ENCODE measurements at regions not wholly inside any gene's neighbourhood (a gene's known extent, or its start where the extent isn't known, plus 50 kb on each side); places are given as distances from the start of the nearest gene placed in this dataset.

GRCh38 chr12:58051378-58051777 lies 110.0 kb downstream of the ATP23 start:
- Histone ChIP-seq H3K4me3 (ENCODE audit: low read depth, low read length) (no peak overlapping the region), H3K27me3 (ENCODE audit: control insufficient read depth, insufficient read depth, low read length) (no peaks in the 10 kb centered on the region), H3K36me3 (ENCODE audit: control insufficient read depth, insufficient read depth, low read length) (no peaks in the 10 kb centered on the region)
- DNase-seq (ENCODE audit: low read depth) (no peak), FAIRE-seq (no peak)
- no peak for TF ChIP-seq CTCF (IDR thresholded peaks at IDR 0.05; ENCODE audit: insufficient read depth, low read length, severe bottlenecking)

GRCh38 chr12:58064666-58065065 lies 123.3 kb downstream of the ATP23 start:
- no peak for FAIRE-seq
- DNase-seq (ENCODE audit: low read depth) = no peak
- H3K27me3 ChIP-seq (ENCODE audit: control insufficient read depth, insufficient read depth, low read length) = no peaks in the 10 kb centered on the region
- H3K36me3 ChIP-seq (ENCODE audit: control insufficient read depth, insufficient read depth, low read length) = no peaks in the 10 kb centered on the region
- H3K4me3 ChIP-seq (ENCODE audit: low read depth, low read length) = no peak overlapping the region
- TF ChIP-seq CTCF (IDR thresholded peaks at IDR 0.05; ENCODE audit: insufficient read depth, low read length, severe bottlenecking) = no peak

GRCh38 chr12:58066296-58066695 lies 124.9 kb downstream of the ATP23 start:
- Histone ChIP-seq H3K4me3 (ENCODE audit: low read depth, low read length) (no peak overlapping the region), H3K27me3 (ENCODE audit: control insufficient read depth, insufficient read depth, low read length) (no peaks in the 10 kb centered on the region), H3K36me3 (ENCODE audit: control insufficient read depth, insufficient read depth, low read length) (no peaks in the 10 kb centered on the region)
- no peak for TF ChIP-seq CTCF (IDR thresholded peaks at IDR 0.05; ENCODE audit: insufficient read depth, low read length, severe bottlenecking)
- peak; percentile 48 for DNase-seq (ENCODE audit: low read depth)
- no peak for FAIRE-seq

- DNase-seq (ENCODE audit: low read depth) = peak; percentile 98
- Histone ChIP-seq H3K27me3 (ENCODE audit: control insufficient read depth, insufficient read depth, low read length) (no peaks in the 10 kb centered on the region), H3K36me3 (ENCODE audit: control insufficient read depth, insufficient read depth, low read length) (no peaks in the 10 kb centered on the region), H3K4me3 (ENCODE audit: low read depth, low read length) (no peak overlapping the region)
- FAIRE-seq = peak; percentile 93
- no peak for TF ChIP-seq CTCF (IDR thresholded peaks at IDR 0.05; ENCODE audit: insufficient read depth, low read length, severe bottlenecking)
Observed at GRCh38 chr12:58067610-58068387, 126.4 kb downstream of the ATP23 start.

DNA sequence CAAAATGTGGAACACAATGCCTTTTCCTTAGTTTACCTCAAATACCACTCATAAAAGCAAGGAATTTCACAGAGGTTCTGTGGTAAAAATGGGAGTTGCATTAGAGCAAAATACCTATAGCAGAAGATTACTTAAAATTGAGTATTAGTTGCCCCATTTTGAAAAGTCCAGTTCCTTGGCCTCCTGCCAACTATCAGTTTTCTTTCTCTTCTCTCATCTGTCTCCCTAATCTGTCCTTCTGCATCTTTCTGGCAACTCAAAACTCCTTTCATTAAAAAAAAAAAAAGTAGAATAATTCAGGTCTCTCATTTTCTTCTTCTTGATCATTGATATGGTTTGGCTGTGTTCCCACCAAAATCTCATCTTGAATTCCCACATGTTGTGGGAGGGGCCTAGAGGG lies 127.3 kb downstream of the ATP23 start:
- Histone ChIP-seq H3K27me3 (ENCODE audit: control insufficient read depth, insufficient read depth, low read length) (no peaks in the 10 kb centered on the region), H3K4me3 (ENCODE audit: low read depth, low read length) (no peak overlapping the region), H3K36me3 (ENCODE audit: control insufficient read depth, insufficient read depth, low read length) (no peaks in the 10 kb centered on the region)
- DNase-seq (ENCODE audit: low read depth) = no peak
- FAIRE-seq = no peak
- TF ChIP-seq CTCF (IDR thresholded peaks at IDR 0.05; ENCODE audit: insufficient read depth, low read length, severe bottlenecking) = no peak

All from bronchial epithelial cell (primary cell).